Keratinocyte (primary cell): ENCODE measurements at regions not wholly inside any gene's neighbourhood (a gene's known extent, or its start where the extent isn't known, plus 50 kb on each side); places are given as distances from the start of the nearest gene placed in this dataset.
A peak's percentile ranks its signal among the peaks of the same experiment; 100 is the strongest.

ENCODE experiments used
- DNase-seq: peaks from one replicate; pipeline ENCODE4 v3.0.0-alpha.2; 2011; ENCODE audit warnings: low read depth, missing footprints, low spot score
- FAIRE-seq: peaks from 2 replicates; lab custom pipeline; 2011; peaks lifted over from hg19 to GRCh38; lab: Jason Lieb, UNC
- H2AFZ ChIP-seq: 2 replicates; pipeline ENCODE4 v1.6.0; 2012; ENCODE audit warnings: low read length, control low read depth, inconsistent platforms; ENCODE audit not compliant: control insufficient read depth
- H3K27ac ChIP-seq: 2 replicates; pipeline ENCODE4 v1.5.1; 2011; ENCODE audit warnings: low read length; ENCODE audit not compliant: control insufficient read depth, insufficient read depth
- H3K27me3 ChIP-seq: 3 replicates; pipeline ENCODE4 v1.6.0; 2011; ENCODE audit warnings: low read length; ENCODE audit not compliant: control insufficient read depth, insufficient read depth; ENCODE audit errors: extremely low read depth
- H3K36me3 ChIP-seq, 2 experiments: 2 replicates in 1 of 2; 3 replicates in 1 of 2; pipeline ENCODE4 v1.5.1; 2011; ENCODE audit warnings: low read length in 2 of 2, mild to moderate bottlenecking in 1 of 2; ENCODE audit not compliant: control insufficient read depth in 2 of 2, insufficient read depth in 2 of 2; ENCODE audit errors: extremely low read depth in 1 of 2
- H3K4me1 ChIP-seq: 3 replicates; pipeline ENCODE4 v1.5.1; 2011; ENCODE audit warnings: low read length; ENCODE audit not compliant: control insufficient read depth, insufficient read depth; ENCODE audit errors: extremely low read depth
- H3K4me2 ChIP-seq: 3 replicates; pipeline ENCODE4 v1.6.0; 2011; ENCODE audit warnings: low read depth, low read length; ENCODE audit not compliant: control insufficient read depth, insufficient read depth; ENCODE audit errors: extremely low read depth
- H3K4me3 ChIP-seq, 3 experiments: fragments of 200-600 bp in 1 of 3; sonication (generic) in 1 of 3; 2 replicates in 2 of 3; 3 replicates in 1 of 3; pipeline ENCODE4 v1.5.1; 2011 to 2016; ENCODE audit warnings: low read length in 3 of 3, mild to moderate bottlenecking in 3 of 3, control low read depth in 2 of 3, inconsistent platforms in 1 of 3, low read depth in 1 of 3, mixed read lengths in 1 of 3, mixed run types in 1 of 3, moderate library complexity in 1 of 3; ENCODE audit not compliant: control insufficient read depth in 2 of 3, insufficient read depth in 2 of 3; ENCODE audit errors: extremely low read depth in 1 of 3
- H3K79me2 ChIP-seq: 2 replicates; pipeline ENCODE4 v1.6.0; 2012; ENCODE audit warnings: low read length; ENCODE audit not compliant: control insufficient read depth, insufficient read depth
- H3K9ac ChIP-seq: 3 replicates; pipeline ENCODE4 v1.6.0; 2011; ENCODE audit warnings: low read length; ENCODE audit not compliant: control insufficient read depth, insufficient read depth; ENCODE audit errors: extremely low read depth
- H3K9me1 ChIP-seq: 3 replicates; pipeline ENCODE4 v1.6.0; 2011; ENCODE audit warnings: low read length; ENCODE audit not compliant: control insufficient read depth, insufficient read depth; ENCODE audit errors: extremely low read depth
- H3K9me3 ChIP-seq: 2 replicates; pipeline ENCODE4 v1.5.1; 2012; ENCODE audit warnings: low read depth, low read length; ENCODE audit not compliant: control insufficient read depth
- H4K20me1 ChIP-seq: 3 replicates; pipeline ENCODE4 v1.6.0; 2011; ENCODE audit warnings: low read length; ENCODE audit not compliant: control insufficient read depth, insufficient read depth; ENCODE audit errors: extremely low read depth
- EZH2 ChIP-seq: IDR thresholded peaks from one replicate; pipeline ENCODE4 v1.6.1; 2012; ENCODE audit warnings: inconsistent platforms, mild to moderate bottlenecking, low read length, moderate library complexity
- dilution Hi-C: fragments of 300-500 bp; cut with MboI; formaldehyde crosslinking; loops from one replicate; pipeline ENCODE4 v1.7.0; 2020; ENCODE audit warnings: low sequenced_read_pairs; ENCODE audit not compliant: extremely low pct_ligation_motif_present
- TF ChIP-seq, protein P1 (sequence below), 3 experiments: IDR thresholded peaks in 1 of 3; conservative IDR thresholded peaks in 1 of 3; optimal IDR thresholded peaks in 1 of 3; 2 replicates in 2 of 3; 3 replicates in 1 of 3; pipeline versions ENCODE3 to v1.5.1; 2011; ENCODE audit warnings: low read length in 3 of 3, mild to moderate bottlenecking in 3 of 3, moderate library complexity in 2 of 3, control low read depth in 1 of 3, inconsistent platforms in 1 of 3; ENCODE audit not compliant: insufficient read depth in 2 of 3; ENCODE audit errors: extremely low read depth in 1 of 3

DNA sequence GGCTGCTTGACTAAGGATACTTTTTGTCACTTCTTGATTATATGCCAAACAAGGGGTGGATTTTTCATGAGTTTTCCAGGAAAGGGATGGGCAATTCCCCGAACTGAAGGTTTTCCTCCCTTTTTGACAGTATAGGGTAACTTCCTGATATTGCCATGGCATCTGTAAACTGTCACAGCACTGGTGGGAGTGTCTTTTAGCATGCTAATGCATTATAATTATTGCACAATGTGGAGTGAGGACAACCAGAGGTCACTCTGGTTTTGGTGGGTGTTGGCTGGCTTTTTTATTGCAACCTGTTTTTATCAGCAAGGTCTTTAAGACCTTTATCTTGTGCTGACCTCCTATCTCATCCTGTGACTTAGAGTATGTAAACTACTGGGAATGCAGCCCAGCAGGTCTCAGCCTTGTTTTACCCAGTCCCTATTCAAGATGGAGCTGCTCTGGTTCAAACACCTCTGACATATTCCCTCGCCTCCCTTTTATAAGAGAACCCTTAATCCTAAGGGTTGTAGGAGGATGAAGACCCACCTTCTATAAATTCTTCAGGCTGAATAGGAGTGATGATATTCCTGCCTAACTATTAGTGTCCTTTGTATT, 471.2 kb downstream of the ATP23 start:
- Histone ChIP-seq H3K27ac (no peak overlapping the region), H3K79me2 (no peaks in the 10 kb centered on the region), H3K9ac (no peak overlapping the region)

DNA sequence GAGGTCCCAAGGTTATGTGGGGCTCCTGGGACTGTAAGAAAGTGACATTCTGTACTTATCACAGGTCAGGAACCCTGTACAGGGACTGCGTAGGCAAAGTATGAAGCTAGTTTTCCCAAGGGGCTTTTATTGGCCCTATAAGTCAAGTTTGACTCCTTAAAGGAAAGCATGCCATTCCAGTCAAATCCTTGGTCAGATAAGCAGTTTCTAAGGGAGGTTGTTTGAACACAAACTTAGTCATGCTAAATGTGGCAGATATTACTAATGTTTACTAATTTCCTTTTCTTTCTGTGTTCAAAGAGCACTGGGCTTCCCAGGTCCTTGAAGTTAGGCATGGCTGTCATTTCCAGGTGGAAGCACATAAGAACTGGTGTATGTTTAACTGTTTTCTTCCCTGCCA, 472.4 kb downstream of the ATP23 start:
- Histone ChIP-seq H3K9ac (no peak overlapping the region), H3K9me1 (no peaks in the 10 kb centered on the region), H2AFZ (no peak overlapping the region), H3K36me3 (no peaks in the 10 kb centered on the region), H3K79me2 (no peaks in the 10 kb centered on the region), H4K20me1 (no peaks in the 10 kb centered on the region), H3K4me1 (peaks cover 28% of the 10 kb centered on the region), H3K27ac (peak overlapping the region; percentile 78), H3K4me2 (peak overlapping the region; percentile 9), H3K27me3 (no peaks in the 10 kb centered on the region), H3K4me3 (no peak overlapping the region), H3K9me3 (no peaks in the 10 kb centered on the region)
- TF ChIP-seq, protein P1, sequence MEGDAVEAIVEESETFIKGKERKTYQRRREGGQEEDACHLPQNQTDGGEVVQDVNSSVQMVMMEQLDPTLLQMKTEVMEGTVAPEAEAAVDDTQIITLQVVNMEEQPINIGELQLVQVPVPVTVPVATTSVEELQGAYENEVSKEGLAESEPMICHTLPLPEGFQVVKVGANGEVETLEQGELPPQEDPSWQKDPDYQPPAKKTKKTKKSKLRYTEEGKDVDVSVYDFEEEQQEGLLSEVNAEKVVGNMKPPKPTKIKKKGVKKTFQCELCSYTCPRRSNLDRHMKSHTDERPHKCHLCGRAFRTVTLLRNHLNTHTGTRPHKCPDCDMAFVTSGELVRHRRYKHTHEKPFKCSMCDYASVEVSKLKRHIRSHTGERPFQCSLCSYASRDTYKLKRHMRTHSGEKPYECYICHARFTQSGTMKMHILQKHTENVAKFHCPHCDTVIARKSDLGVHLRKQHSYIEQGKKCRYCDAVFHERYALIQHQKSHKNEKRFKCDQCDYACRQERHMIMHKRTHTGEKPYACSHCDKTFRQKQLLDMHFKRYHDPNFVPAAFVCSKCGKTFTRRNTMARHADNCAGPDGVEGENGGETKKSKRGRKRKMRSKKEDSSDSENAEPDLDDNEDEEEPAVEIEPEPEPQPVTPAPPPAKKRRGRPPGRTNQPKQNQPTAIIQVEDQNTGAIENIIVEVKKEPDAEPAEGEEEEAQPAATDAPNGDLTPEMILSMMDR (optimal IDR thresholded peaks at IDR 0.05 in 1 of 3, IDR thresholded peaks at IDR 0.05 in 1 of 3, conservative IDR thresholded peaks at IDR 0.05 in 1 of 3; ENCODE audit: extremely low read depth in 1 of 3, insufficient read depth in 2 of 3, low read length in 3 of 3): no peak
- no peak for TF ChIP-seq EZH2
- FAIRE-seq (peak; percentile 29), DNase-seq (no peak)
- dilution Hi-C loops: no loop called here

More for the DNA sequence above, 471.2 kb downstream of the ATP23 start:
- Histone ChIP-seq H3K9me3 (no peaks in the 10 kb centered on the region), H2AFZ (no peak overlapping the region), H3K9me1 (no peaks in the 10 kb centered on the region), H3K4me3 (no peak overlapping the region), H3K4me1 (peaks cover 25% of the 10 kb centered on the region), H4K20me1 (no peaks in the 10 kb centered on the region), H3K27me3 (no peaks in the 10 kb centered on the region), H3K4me2 (no peak overlapping the region), H3K36me3 (no peaks in the 10 kb centered on the region)
- FAIRE-seq: peak; percentile 44
- TF ChIP-seq, protein P1 (optimal IDR thresholded peaks at IDR 0.05 in 1 of 3, IDR thresholded peaks at IDR 0.05 in 1 of 3, conservative IDR thresholded peaks at IDR 0.05 in 1 of 3; ENCODE audit: extremely low read depth in 1 of 3, insufficient read depth in 2 of 3, low read length in 3 of 3): no peak
- no peak for TF ChIP-seq EZH2
- no peak for DNase-seq
- dilution Hi-C loops: no loop called here
